Liver (tissue), 8 donors: ENCODE measurements at regions not wholly inside any gene's neighbourhood (a gene's known extent, or its start where the extent isn't known, plus 50 kb on each side); places are given as distances from the start of the nearest gene placed in this dataset.

Source experiments
- DNase-seq: peaks from one replicate; pipeline ENCODE4 v3.0.0-alpha.2; 2017; ENCODE audit warnings: low spot score
- H3K27ac ChIP-seq, 2 donors: one replicate each; pipeline ENCODE4 v1.7.0; 2013; ENCODE audit warnings: inconsistent platforms in 2 of 2, low read length in 2 of 2, control low read depth in 1 of 2, low read depth in 1 of 2, mild to moderate bottlenecking in 1 of 2
- H3K27me3 ChIP-seq, 4 donors: one replicate each; pipeline versions ENCODE4 v1.6.1 to v1.7.0; 2013; ENCODE audit warnings: low read length in 3 of 4, inconsistent platforms in 1 of 4, mild to moderate bottlenecking in 1 of 4, moderate library complexity in 1 of 4; ENCODE audit not compliant: control insufficient read depth in 4 of 4, insufficient read depth in 4 of 4
- H3K36me3 ChIP-seq, 4 donors: one replicate each; pipeline versions ENCODE4 v1.6.1 to v1.7.0; 2013; ENCODE audit warnings: low read length in 3 of 4, mild to moderate bottlenecking in 3 of 4, low read depth in 1 of 4, moderate library complexity in 1 of 4; ENCODE audit not compliant: control insufficient read depth in 4 of 4, insufficient read depth in 3 of 4
- H3K4me1 ChIP-seq, 4 donors: one replicate each; pipeline versions ENCODE4 v1.6.1 to v1.7.0; 2013; ENCODE audit warnings: low read length in 3 of 4, mild to moderate bottlenecking in 3 of 4, moderate library complexity in 1 of 4; ENCODE audit not compliant: control insufficient read depth in 4 of 4, insufficient read depth in 4 of 4
- H3K4me3 ChIP-seq, 3 donors: one replicate each; pipeline versions ENCODE4 v1.6.1 to v1.7.0; 2013; ENCODE audit warnings: low read length in 3 of 3, control low read depth in 1 of 3, low read depth in 1 of 3, mild to moderate bottlenecking in 1 of 3
- H3K9ac ChIP-seq, 2 donors: one replicate each; pipeline ENCODE4 v1.7.0; 2013; ENCODE audit warnings: low read length in 2 of 2, mild to moderate bottlenecking in 2 of 2, moderate library complexity in 2 of 2, control low read depth in 1 of 2, low read depth in 1 of 2
- H3K9me3 ChIP-seq, 4 donors: one replicate each; pipeline versions ENCODE4 v1.6.1 to v1.7.0; 2013; ENCODE audit warnings: low read length in 3 of 4; ENCODE audit not compliant: control insufficient read depth in 4 of 4
- EGR1 ChIP-seq, 2 donors: IDR thresholded peaks; 2 replicates each; pipeline ENCODE4 v1.6.1; 2016 to 2018; ENCODE audit warnings: antibody characterized with exemption in 2 of 2, low read depth in 2 of 2
- FOXA2 ChIP-seq: IDR thresholded peaks from 2 replicates; pipeline ENCODE4 v1.6.1; 2016; ENCODE audit warnings: antibody characterized with exemption
- GABPA ChIP-seq, 2 donors: IDR thresholded peaks in 1 of 2; conservative IDR thresholded peaks in 1 of 2; 2 replicates each; pipeline ENCODE4 v1.6.1; 2016; ENCODE audit warnings: antibody characterized with exemption in 2 of 2, mild to moderate bottlenecking in 1 of 2, moderate library complexity in 1 of 2
- HNF4A ChIP-seq, 2 donors: conservative IDR thresholded peaks; 2 replicates each; pipeline ENCODE4 v1.6.1; 2016; ENCODE audit warnings: antibody characterized with exemption in 2 of 2, mild to moderate bottlenecking in 2 of 2
- HNF4G ChIP-seq: IDR thresholded peaks from 2 replicates; pipeline ENCODE4 v1.6.1; 2016; ENCODE audit warnings: antibody characterized with exemption
- JUND ChIP-seq, 2 donors: IDR thresholded peaks; 2 replicates each; pipeline ENCODE4 v1.6.1; 2016; ENCODE audit warnings: antibody characterized with exemption in 2 of 2
- NR2F2 ChIP-seq: IDR thresholded peaks from 2 replicates; pipeline ENCODE4 v1.6.1; 2016; ENCODE audit warnings: antibody characterized with exemption
- RAD21 ChIP-seq, 2 donors: IDR thresholded peaks; 2 replicates each; pipeline ENCODE4 v1.6.1; 2016; ENCODE audit warnings: antibody characterized with exemption in 2 of 2, mild to moderate bottlenecking in 2 of 2
- RXRA ChIP-seq, 2 donors: IDR thresholded peaks; 2 replicates each; pipeline ENCODE4 v1.6.1; 2017 to 2018; ENCODE audit warnings: antibody characterized with exemption in 2 of 2, mild to moderate bottlenecking in 1 of 2
- SP1 ChIP-seq: IDR thresholded peaks from 2 replicates; pipeline ENCODE4 v1.6.1; 2018; ENCODE audit warnings: antibody characterized with exemption, mild to moderate bottlenecking
- TAF1 ChIP-seq: conservative IDR thresholded peaks from 2 replicates; pipeline ENCODE4 v1.6.1; 2016; ENCODE audit warnings: antibody characterized with exemption, mild to moderate bottlenecking
- YY1 ChIP-seq: IDR thresholded peaks from 2 replicates; pipeline ENCODE4 v1.6.1; 2016; ENCODE audit warnings: antibody characterized with exemption, mild to moderate bottlenecking
- WGBS: extraction: QIAGEN DNeasy Blood & Tissue Kit; methylation state at CpG from one replicate; pipeline ENCODE4 v1.1.7; 2013; 5-methylcytosine and 5-hydroxymethylcytosine counted together
- TF ChIP-seq, protein P1 (sequence below): IDR thresholded peaks from 2 replicates; pipeline ENCODE4 v1.6.1; 2016; ENCODE audit warnings: antibody characterized with exemption, mild to moderate bottlenecking
- TF ChIP-seq, protein P2 (sequence below): fragments of 150-350 bp; IDR thresholded peaks from 2 replicates; pipeline ENCODE4 v1.5.1; 2017; ENCODE audit warnings: improper control_type of control experiment, low read depth, low read length; ENCODE audit not compliant: missing input control
- TF ChIP-seq, protein P3 (sequence below): IDR thresholded peaks from 2 replicates; pipeline ENCODE4 v1.6.1; 2016; ENCODE audit warnings: antibody characterized with exemption
- TF ChIP-seq, protein P4 (sequence below): IDR thresholded peaks from 2 replicates; pipeline ENCODE4 v1.6.1; 2016; ENCODE audit warnings: antibody characterized with exemption
- donor health status: healthy.
- donor health status: healthy.
- donor health status: healthy.
- donor health status: healthy.
- donor health status: healthy.

DNA sequence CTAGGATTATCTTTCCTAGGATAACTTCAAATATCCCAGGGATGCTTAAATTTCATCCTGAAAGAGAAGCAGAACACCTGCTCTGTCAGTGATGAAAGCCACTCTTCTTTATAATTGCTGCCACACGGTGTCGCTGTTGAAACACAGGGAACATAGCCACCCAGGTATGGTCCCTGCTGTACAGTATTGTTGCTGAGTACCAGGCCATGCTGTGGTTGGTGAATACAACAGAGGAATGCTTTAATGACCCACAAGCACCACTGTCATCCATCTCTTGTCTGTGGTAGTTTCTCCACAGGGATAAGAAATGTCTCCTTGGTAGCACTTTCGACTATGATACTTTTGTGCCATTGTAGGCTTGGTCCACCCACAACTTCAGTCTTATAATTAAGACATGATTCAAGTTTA, 70.6 kb upstream of the STARD3NL start:
- Histone ChIP-seq H3K36me3 (no peaks in the 10 kb centered on the region), H3K27me3 (no peaks in the 10 kb centered on the region), H3K27ac (no peak overlapping the region), H3K4me1 (no peaks in the 10 kb centered on the region), H3K4me3 (no peak overlapping the region), H3K9ac (no peak overlapping the region), H3K9me3 (no peaks in the 10 kb centered on the region)
- TF ChIP-seq GABPA (IDR thresholded peaks at IDR 0.05 in 1 of 2, conservative IDR thresholded peaks at IDR 0.05 in 1 of 2) (no peak), JUND (IDR thresholded peaks at IDR 0.05) (no peak), HNF4G (no peak), TAF1 (no peak), FOXA2 (no peak), RAD21 (IDR thresholded peaks at IDR 0.05) (peak; percentile 85 to 91), RXRA (IDR thresholded peaks at IDR 0.05) (no peak)
- TF ChIP-seq, protein P1, sequence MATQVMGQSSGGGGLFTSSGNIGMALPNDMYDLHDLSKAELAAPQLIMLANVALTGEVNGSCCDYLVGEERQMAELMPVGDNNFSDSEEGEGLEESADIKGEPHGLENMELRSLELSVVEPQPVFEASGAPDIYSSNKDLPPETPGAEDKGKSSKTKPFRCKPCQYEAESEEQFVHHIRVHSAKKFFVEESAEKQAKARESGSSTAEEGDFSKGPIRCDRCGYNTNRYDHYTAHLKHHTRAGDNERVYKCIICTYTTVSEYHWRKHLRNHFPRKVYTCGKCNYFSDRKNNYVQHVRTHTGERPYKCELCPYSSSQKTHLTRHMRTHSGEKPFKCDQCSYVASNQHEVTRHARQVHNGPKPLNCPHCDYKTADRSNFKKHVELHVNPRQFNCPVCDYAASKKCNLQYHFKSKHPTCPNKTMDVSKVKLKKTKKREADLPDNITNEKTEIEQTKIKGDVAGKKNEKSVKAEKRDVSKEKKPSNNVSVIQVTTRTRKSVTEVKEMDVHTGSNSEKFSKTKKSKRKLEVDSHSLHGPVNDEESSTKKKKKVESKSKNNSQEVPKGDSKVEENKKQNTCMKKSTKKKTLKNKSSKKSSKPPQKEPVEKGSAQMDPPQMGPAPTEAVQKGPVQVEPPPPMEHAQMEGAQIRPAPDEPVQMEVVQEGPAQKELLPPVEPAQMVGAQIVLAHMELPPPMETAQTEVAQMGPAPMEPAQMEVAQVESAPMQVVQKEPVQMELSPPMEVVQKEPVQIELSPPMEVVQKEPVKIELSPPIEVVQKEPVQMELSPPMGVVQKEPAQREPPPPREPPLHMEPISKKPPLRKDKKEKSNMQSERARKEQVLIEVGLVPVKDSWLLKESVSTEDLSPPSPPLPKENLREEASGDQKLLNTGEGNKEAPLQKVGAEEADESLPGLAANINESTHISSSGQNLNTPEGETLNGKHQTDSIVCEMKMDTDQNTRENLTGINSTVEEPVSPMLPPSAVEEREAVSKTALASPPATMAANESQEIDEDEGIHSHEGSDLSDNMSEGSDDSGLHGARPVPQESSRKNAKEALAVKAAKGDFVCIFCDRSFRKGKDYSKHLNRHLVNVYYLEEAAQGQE: no peak
- TF ChIP-seq, protein P2, sequence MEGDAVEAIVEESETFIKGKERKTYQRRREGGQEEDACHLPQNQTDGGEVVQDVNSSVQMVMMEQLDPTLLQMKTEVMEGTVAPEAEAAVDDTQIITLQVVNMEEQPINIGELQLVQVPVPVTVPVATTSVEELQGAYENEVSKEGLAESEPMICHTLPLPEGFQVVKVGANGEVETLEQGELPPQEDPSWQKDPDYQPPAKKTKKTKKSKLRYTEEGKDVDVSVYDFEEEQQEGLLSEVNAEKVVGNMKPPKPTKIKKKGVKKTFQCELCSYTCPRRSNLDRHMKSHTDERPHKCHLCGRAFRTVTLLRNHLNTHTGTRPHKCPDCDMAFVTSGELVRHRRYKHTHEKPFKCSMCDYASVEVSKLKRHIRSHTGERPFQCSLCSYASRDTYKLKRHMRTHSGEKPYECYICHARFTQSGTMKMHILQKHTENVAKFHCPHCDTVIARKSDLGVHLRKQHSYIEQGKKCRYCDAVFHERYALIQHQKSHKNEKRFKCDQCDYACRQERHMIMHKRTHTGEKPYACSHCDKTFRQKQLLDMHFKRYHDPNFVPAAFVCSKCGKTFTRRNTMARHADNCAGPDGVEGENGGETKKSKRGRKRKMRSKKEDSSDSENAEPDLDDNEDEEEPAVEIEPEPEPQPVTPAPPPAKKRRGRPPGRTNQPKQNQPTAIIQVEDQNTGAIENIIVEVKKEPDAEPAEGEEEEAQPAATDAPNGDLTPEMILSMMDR: peak; percentile 69
- WGBS: 25% methylated on average over 3 of the region's 3 CpGs
- peak; percentile 73 for DNase-seq

DNA sequence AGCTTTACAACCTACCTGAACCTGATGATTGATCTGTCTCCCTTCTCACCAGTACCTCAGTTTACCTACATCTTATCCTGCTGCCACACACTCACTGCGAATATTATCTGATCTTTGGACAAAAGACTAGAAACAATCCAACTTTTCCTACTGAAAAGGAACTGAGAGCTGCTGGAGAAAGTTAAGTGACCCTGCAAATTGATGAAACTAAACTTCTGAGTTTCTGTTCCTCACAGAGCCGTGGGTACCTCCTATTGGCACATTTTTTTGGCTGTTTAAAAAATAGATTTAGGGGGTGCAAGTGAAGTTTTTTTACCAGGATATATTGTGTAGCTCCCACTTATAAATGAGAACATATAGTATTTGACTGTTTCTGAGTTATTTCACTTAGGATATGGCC, 66.0 kb upstream of the STARD3NL start:
- no peaks in the 10 kb centered on the region for H3K9me3 ChIP-seq
- no peak for DNase-seq
- 75% methylated on average over 2 of the region's 2 CpGs for WGBS
- TF ChIP-seq SP1 (no peak), NR2F2 (no peak), YY1 (no peak), RXRA (IDR thresholded peaks at IDR 0.05) (no peak), RAD21 (IDR thresholded peaks at IDR 0.05) (no peak), TAF1 (no peak), JUND (IDR thresholded peaks at IDR 0.05) (no peak), HNF4G (no peak), EGR1 (IDR thresholded peaks at IDR 0.05; ENCODE audit: low read depth in 2 of 2) (no peak), GABPA (IDR thresholded peaks at IDR 0.05 in 1 of 2, conservative IDR thresholded peaks at IDR 0.05 in 1 of 2) (no peak), HNF4A (conservative IDR thresholded peaks at IDR 0.05) (no peak), FOXA2 (no peak)
- TF ChIP-seq, protein P3, sequence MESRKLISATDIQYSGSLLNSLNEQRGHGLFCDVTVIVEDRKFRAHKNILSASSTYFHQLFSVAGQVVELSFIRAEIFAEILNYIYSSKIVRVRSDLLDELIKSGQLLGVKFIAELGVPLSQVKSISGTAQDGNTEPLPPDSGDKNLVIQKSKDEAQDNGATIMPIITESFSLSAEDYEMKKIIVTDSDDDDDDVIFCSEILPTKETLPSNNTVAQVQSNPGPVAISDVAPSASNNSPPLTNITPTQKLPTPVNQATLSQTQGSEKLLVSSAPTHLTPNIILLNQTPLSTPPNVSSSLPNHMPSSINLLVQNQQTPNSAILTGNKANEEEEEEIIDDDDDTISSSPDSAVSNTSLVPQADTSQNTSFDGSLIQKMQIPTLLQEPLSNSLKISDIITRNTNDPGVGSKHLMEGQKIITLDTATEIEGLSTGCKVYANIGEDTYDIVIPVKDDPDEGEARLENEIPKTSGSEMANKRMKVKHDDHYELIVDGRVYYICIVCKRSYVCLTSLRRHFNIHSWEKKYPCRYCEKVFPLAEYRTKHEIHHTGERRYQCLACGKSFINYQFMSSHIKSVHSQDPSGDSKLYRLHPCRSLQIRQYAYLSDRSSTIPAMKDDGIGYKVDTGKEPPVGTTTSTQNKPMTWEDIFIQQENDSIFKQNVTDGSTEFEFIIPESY: no peak
- TF ChIP-seq, protein P1: no peak
- TF ChIP-seq, protein P2: no peak
- TF ChIP-seq, protein P4, sequence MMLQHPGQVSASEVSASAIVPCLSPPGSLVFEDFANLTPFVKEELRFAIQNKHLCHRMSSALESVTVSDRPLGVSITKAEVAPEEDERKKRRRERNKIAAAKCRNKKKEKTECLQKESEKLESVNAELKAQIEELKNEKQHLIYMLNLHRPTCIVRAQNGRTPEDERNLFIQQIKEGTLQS: no peak
- no peak overlapping the region for H3K9ac ChIP-seq
- H3K36me3 ChIP-seq: no peaks in the 10 kb centered on the region
- no peak overlapping the region for H3K27ac ChIP-seq
- no peak overlapping the region for H3K4me3 ChIP-seq
- no peaks in the 10 kb centered on the region for H3K4me1 ChIP-seq
- H3K27me3 ChIP-seq: no peaks in the 10 kb centered on the region
